GM18502 (cell line): ENCODE measurements at regions not wholly inside any gene's neighbourhood (a gene's known extent, or its start where the extent isn't known, plus 50 kb on each side); places are given as distances from the start of the nearest gene placed in this dataset.
"Not testable (repeated sequence)": the region's sequence is repeated elsewhere in the genome, so short reads cannot be mapped to it uniquely, and the experiment has no call there.

Source experiments
- ATAC-seq: cut with Tn5 transposase; IDR thresholded peaks from one replicate; pipeline ENCODE4 v1.9.1; 2021; ENCODE audit warnings: mild to moderate bottlenecking; ENCODE audit not compliant: unreplicated experiment, poor library complexity

GRCh38 chr7:110307776-110308175, 783.2 kb upstream of the LRRN3 start:
- no peak for ATAC-seq

GRCh38 chr7:110308791-110309190, 782.1 kb upstream of the LRRN3 start:
- ATAC-seq = no peak

- ATAC-seq = no peak
Observed at GRCh38 chr7:110309941-110310340, 781.0 kb upstream of the LRRN3 start.

- no peak for ATAC-seq
Observed at GRCh38 chr7:110311556-110311955, 779.4 kb upstream of the LRRN3 start.

- ATAC-seq = no peak
Observed at GRCh38 chr7:110317541-110318265, 773.2 kb upstream of the LRRN3 start.

GRCh38 chr7:110320285-110320684, 770.6 kb upstream of the LRRN3 start:
- not testable (repeated sequence) for ATAC-seq

GRCh38 chr7:110322796-110323195, 768.1 kb upstream of the LRRN3 start:
- ATAC-seq = no peak

- ATAC-seq = no peak
Observed at GRCh38 chr7:110326966-110327365, 764.0 kb upstream of the LRRN3 start.

- ATAC-seq = no peak
Observed at GRCh38 chr7:110336423-110336822, 754.5 kb upstream of the LRRN3 start.

GRCh38 chr7:110337646-110338045, 753.3 kb upstream of the LRRN3 start:
- ATAC-seq = no peak

- no peak for ATAC-seq
Observed at GRCh38 chr7:110347081-110347480, 743.8 kb upstream of the LRRN3 start.

GRCh38 chr7:110356438-110356837, 734.5 kb upstream of the LRRN3 start:
- no peak for ATAC-seq

- ATAC-seq = no peak
Observed at GRCh38 chr7:110358028-110358427, 732.9 kb upstream of the LRRN3 start.

GRCh38 chr7:110371709-110372108, 719.2 kb upstream of the LRRN3 start:
- no peak for ATAC-seq

- ATAC-seq = no peak
Observed at GRCh38 chr7:110372685-110373084, 718.2 kb upstream of the LRRN3 start.

- ATAC-seq = no peak
Observed at GRCh38 chr7:110373416-110373815, 717.5 kb upstream of the LRRN3 start.

GRCh38 chr7:110373859-110374258, 717.1 kb upstream of the LRRN3 start:
- no peak for ATAC-seq

- ATAC-seq = no peak
Observed at GRCh38 chr7:110375068-110375467, 715.9 kb upstream of the LRRN3 start.

GRCh38 chr7:110382736-110383135, 708.2 kb upstream of the LRRN3 start:
- ATAC-seq = no peak

GRCh38 chr7:110386006-110386405, 704.9 kb upstream of the LRRN3 start:
- no peak for ATAC-seq

GRCh38 chr7:110386913-110387312, 704.0 kb upstream of the LRRN3 start:
- ATAC-seq = no peak

- no peak for ATAC-seq
Observed at GRCh38 chr7:110387689-110388088, 703.2 kb upstream of the LRRN3 start.

- no peak for ATAC-seq
Observed at GRCh38 chr7:110388457-110388856, 702.5 kb upstream of the LRRN3 start.
